Common myeloid progenitor, CD34-positive (primary cell): ENCODE measurements at regions not wholly inside any gene's neighbourhood (a gene's known extent, or its start where the extent isn't known, plus 50 kb on each side); places are given as distances from the start of the nearest gene placed in this dataset.
A peak's percentile ranks its signal among the peaks of the same experiment; 100 is the strongest.

ENCODE experiments used
- CTCF ChIA-PET: fragments of 350-600 bp; sonication (Branson Sonifier 250); formaldehyde crosslinking; loops from one replicate; lab custom pipeline; 2021; ENCODE audit warnings: antibody characterized with exemption; lab: Charles Lee
- POLR2A ChIA-PET: fragments of 350-600 bp; sonication (Branson Sonifier 250); formaldehyde crosslinking; loops from one replicate; lab custom pipeline; 2021; ENCODE audit warnings: antibody characterized with exemption; lab: Charles Lee
- DNase-seq, 3 donors: peaks; one replicate each; pipeline versions ENCODE4 v3.0.0 to v3.0.0-alpha.2; 2013
- H3K27ac ChIP-seq, 2 experiments: 1 replicate in 1 of 2; 2 replicates in 1 of 2; pipeline ENCODE4 v1.7.0; 2013; ENCODE audit warnings: inconsistent platforms in 2 of 2, low read length in 2 of 2, mild to moderate bottlenecking in 2 of 2, low read depth in 1 of 2, moderate library complexity in 1 of 2; ENCODE audit not compliant: severe bottlenecking in 2 of 2, insufficient read depth in 1 of 2, poor library complexity in 1 of 2
- H3K27me3 ChIP-seq, 5 experiments: replicated peaks in 2 of 5; 1 replicate in 3 of 5; 2 replicates in 2 of 5; pipeline versions ENCODE4 v1.6.1 to v1.7.0; 2013; ENCODE audit warnings: low read length in 4 of 5, mild to moderate bottlenecking in 2 of 5, moderate library complexity in 2 of 5, inconsistent platforms in 1 of 5; ENCODE audit not compliant: insufficient read depth in 5 of 5, control insufficient read depth in 4 of 5
- H3K36me3 ChIP-seq, 4 experiments: 1 replicate in 2 of 4; 2 replicates in 2 of 4; pipeline versions ENCODE4 v1.6.1 to v1.7.0; 2013; ENCODE audit warnings: low read length in 3 of 4, control low read depth in 1 of 4, mild to moderate bottlenecking in 1 of 4; ENCODE audit not compliant: control insufficient read depth in 4 of 4, insufficient read depth in 4 of 4
- H3K4me1 ChIP-seq, 4 experiments: 1 replicate in 3 of 4; 2 replicates in 1 of 4; pipeline versions ENCODE4 v1.6.1 to v1.7.1; 2013; ENCODE audit warnings: low read length in 3 of 4, mild to moderate bottlenecking in 3 of 4, control low read depth in 1 of 4, inconsistent platforms in 1 of 4, moderate library complexity in 1 of 4; ENCODE audit not compliant: control insufficient read depth in 4 of 4, insufficient read depth in 4 of 4; ENCODE audit errors: control extremely low read depth in 1 of 4
- H3K4me3 ChIP-seq, 7 experiments: 1 replicate in 4 of 7; 2 replicates in 3 of 7; pipeline versions ENCODE4 v1.5.1 to v1.7.0; 2013; ENCODE audit warnings: mild to moderate bottlenecking in 7 of 7, low read length in 6 of 7, moderate library complexity in 6 of 7, inconsistent platforms in 2 of 7, low read depth in 2 of 7, control low read depth in 1 of 7; ENCODE audit not compliant: insufficient read depth in 4 of 7, control insufficient read depth in 1 of 7; ENCODE audit errors: extremely low read depth in 1 of 7
- H3K9me3 ChIP-seq, 5 experiments: 1 replicate in 4 of 5; 2 replicates in 1 of 5; pipeline versions ENCODE4 v1.6.1 to v1.7.1; 2013; ENCODE audit warnings: low read length in 4 of 5, mild to moderate bottlenecking in 2 of 5, inconsistent platforms in 1 of 5, low read depth in 1 of 5, moderate library complexity in 1 of 5; ENCODE audit not compliant: control insufficient read depth in 4 of 5, insufficient read depth in 2 of 5; ENCODE audit errors: control extremely low read depth in 1 of 5
- WGBS: methylation state at CpG from one replicate; pipeline ENCODE4 v1.1.5; 2013; ENCODE audit not compliant: insufficient coverage; 5-methylcytosine and 5-hydroxymethylcytosine counted together

DNA sequence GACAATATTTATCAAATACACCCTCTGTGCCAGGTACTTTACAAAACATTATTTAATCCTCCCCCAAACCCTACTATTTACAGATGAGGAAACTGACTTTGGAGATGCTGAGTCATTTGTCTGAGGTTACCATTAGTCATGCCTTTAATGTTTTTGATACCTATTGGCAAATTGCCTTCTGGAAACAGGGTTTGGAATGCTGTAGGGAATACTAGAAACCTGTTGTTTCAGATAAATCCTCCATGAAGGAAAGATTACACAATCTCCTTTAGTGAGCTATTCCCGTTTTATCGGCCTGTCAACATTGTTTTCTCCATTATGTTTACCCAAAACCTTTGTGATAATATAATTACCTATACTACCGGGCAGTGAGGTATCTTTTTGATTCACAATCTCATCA is 93.6 kb upstream of the ADGRF1 start:
- no peaks in the 10 kb centered on the region for H3K36me3 ChIP-seq
- CTCF ChIA-PET = no interaction called here
- H3K27ac ChIP-seq = no peak overlapping the region
- POLR2A ChIA-PET = no interaction called here
- H3K27me3 ChIP-seq = no peaks in the 10 kb centered on the region
- H3K9me3 ChIP-seq = no peaks in the 10 kb centered on the region
- H3K4me3 ChIP-seq = no peak overlapping the region
- DNase-seq = peak; percentile 14 to 60 (median 56)
- H3K4me1 ChIP-seq = peaks cover 0 to 21% (median 7%) of the 10 kb centered on the region in 4 experiments
- 100% methylated on average over 3 of the region's 3 CpGs for WGBS

DNA sequence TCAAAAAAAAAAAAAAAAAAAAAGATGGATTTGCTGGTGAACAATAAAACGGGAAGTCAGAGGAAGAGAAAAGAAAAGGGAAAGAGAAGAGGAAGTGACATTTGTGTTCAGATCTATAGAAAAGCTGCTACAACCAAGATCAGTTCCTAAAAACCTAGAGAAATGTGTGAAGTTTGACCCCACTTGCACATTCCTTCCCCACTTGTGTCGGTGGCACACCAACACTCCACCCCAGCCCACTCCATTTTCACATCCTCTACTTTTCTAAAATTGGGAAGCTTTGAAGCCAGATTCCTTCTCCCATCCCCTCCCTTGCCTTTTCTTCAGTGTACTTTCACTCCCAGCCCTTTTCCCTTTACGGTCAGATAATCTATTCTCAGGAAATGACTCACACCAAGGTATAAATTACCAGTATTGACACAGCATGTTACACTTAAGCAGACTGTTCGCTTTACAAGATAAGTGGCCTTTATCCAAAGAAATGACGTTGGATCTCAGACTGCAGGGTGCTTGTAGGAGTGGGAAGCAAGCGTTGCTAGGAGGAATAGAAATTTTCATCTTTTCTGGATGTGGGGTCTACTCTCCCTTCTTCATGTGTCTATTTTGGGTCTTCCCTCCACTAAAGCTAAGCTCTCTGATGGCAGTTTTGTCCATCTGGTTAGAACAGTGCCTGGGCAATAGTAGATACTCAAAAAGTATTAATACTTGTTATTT is 92.5 kb upstream of the ADGRF1 start:
- Histone ChIP-seq H3K4me1 (peaks cover 0 to 21% (median 7%) of the 10 kb centered on the region in 4 experiments), H3K27me3 (no peaks in the 10 kb centered on the region), H3K9me3 (no peaks in the 10 kb centered on the region), H3K4me3 (peak overlapping the region in 2 of 7 experiments; percentile 10 to 28), H3K27ac (no peak overlapping the region), H3K36me3 (no peaks in the 10 kb centered on the region)
- CTCF ChIA-PET = no interaction called here
- POLR2A ChIA-PET = no interaction called here
- peak; percentile 20 to 53 (median 46) for DNase-seq
- 53% methylated on average over 3 of the region's 6 CpGs for WGBS

DNA sequence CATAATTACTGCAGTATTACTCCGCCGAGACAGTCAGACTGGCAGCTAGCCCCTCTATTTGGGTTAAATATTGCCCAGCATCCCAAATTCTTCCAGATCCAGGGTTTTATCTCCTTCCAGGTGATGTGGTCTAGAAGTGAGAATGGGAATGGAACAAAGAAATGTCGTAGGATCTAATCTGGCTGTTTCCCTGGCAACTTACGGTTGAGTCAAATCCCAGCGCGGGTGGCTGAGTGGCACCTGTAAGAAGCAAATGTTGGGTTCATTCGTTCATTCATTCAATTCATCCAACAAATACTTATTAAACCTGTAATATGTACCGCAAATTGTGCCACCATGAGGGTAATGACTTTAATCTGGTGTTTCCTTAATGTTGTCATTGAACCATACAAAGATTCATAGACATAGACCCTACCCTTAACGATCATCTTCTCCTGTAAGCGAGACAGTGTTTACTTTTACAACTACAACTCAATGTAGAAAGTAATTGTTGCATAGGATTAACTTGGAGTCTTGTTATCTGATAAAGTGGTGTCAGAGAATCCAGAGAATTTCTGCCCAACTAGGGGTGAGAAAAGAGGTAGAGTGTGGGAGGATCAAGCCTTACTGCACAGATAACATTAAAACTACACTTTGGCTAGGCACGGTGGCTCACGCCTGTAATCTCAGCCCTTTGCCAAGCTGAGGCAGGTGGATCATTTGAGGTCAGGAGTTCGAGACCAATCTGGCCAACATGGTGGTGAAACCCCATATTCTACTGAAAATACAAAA is 91.3 kb upstream of the ADGRF1 start:
- Histone ChIP-seq H3K36me3 (no peaks in the 10 kb centered on the region), H3K9me3 (no peaks in the 10 kb centered on the region), H3K27ac (no peak overlapping the region), H3K27me3 (no peaks in the 10 kb centered on the region), H3K4me1 (peaks cover 0 to 21% (median 7%) of the 10 kb centered on the region in 4 experiments), H3K4me3 (no peak overlapping the region)
- POLR2A ChIA-PET = no interaction called here
- 100% methylated on average over 7 of the region's 13 CpGs for WGBS
- no peak for DNase-seq
- CTCF ChIA-PET = interaction anchor here (0.8 kb wide), 1 partner anchor 23 kb away, joined by 4 read pairs; no protein-coding TSS in a partner anchor

DNA sequence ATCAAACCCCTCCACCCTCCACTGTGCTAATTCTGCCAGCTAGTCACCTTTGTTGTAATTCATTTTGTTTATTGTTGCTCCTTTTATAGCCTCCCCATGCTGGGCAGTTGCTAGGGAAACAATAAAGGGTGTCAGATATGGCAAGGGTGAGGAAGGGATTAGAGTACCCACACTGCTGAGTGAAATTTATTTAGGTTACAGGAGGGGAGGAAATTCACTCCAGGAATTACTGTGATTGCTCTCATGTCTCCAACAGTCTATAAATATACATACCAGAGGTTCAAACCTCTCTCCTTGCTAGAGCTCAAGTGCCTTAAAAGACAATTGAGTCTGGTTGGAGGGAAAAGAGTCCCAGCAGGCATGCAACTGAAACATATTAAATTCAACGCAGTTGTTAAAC is 90.6 kb upstream of the ADGRF1 start:
- DNase-seq = no peak
- H3K4me1 ChIP-seq = peaks cover 0 to 21% (median 7%) of the 10 kb centered on the region in 4 experiments
- ChIA-PET CTCF (no interaction called here), POLR2A (no interaction called here)
- no peaks in the 10 kb centered on the region for H3K27me3 ChIP-seq
- no peak overlapping the region for H3K27ac ChIP-seq
- WGBS = 100% methylated on average over 1 of the region's 1 CpG
- H3K36me3 ChIP-seq = no peaks in the 10 kb centered on the region
- no peak overlapping the region for H3K4me3 ChIP-seq
- no peaks in the 10 kb centered on the region for H3K9me3 ChIP-seq

DNA sequence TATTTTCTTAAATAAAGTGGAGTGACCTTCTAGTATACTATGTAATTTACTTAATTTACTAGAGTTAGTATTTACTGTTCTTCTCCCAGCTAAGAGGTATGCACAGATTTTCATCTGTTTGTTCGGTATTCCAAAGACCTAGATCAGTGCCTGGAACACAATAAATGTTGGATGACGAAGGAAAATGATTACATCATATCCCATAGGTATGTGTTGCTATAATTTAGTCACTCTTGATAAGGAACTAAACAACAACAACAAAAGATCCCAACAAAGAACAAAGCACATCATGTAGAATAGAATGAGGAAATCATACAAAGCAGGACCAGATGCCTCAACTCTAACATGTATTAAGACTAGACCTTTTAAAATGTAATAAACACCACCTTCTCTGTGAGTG is 89.6 kb upstream of the ADGRF1 start:
- Histone ChIP-seq H3K9me3 (no peaks in the 10 kb centered on the region), H3K27ac (no peak overlapping the region), H3K36me3 (no peaks in the 10 kb centered on the region), H3K27me3 (no peaks in the 10 kb centered on the region), H3K4me3 (no peak overlapping the region), H3K4me1 (peaks cover 0 to 21% (median 7%) of the 10 kb centered on the region in 4 experiments)
- no peak for DNase-seq
- ChIA-PET CTCF (interaction anchor here (1.0 kb wide), 1 partner anchor 35 kb away, joined by 3 read pairs; no protein-coding TSS in a partner anchor), POLR2A (no interaction called here)
- WGBS = no CpG with 5 or more reads among the region's 2 CpGs

DNA sequence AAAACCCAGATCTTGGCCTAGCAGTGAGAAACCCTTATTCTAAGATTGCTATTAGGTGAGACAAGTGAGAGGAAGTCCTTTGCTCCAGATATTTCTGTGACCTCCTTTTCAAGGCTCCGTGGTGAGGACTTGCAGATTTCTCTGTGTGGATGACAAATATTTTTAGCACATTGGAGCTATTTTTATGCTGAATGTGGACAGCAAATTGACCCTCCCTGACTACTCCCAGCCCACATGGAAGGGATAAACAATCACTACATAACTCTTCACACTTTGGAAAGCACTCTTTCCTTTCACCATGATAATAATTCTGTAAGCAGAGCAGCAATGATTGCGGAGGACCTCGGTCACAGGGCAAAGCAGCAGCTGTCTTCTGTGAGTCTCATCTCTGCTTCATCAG is 88.0 kb upstream of the ADGRF1 start:
- H3K4me1 ChIP-seq = peaks cover 0 to 11% (median 6%) of the 10 kb centered on the region in 4 experiments
- H3K27ac ChIP-seq = no peak overlapping the region
- no peak for DNase-seq
- H3K4me3 ChIP-seq = no peak overlapping the region
- H3K9me3 ChIP-seq = no peaks in the 10 kb centered on the region
- no peaks in the 10 kb centered on the region for H3K36me3 ChIP-seq
- no peaks in the 10 kb centered on the region for H3K27me3 ChIP-seq
- WGBS = 92% methylated on average over 2 of the region's 3 CpGs
- ChIA-PET CTCF (interaction anchor here (1.3 kb wide), 1 partner anchor 19 kb away, joined by 3 read pairs; no protein-coding TSS in a partner anchor), POLR2A (no interaction called here)

DNA sequence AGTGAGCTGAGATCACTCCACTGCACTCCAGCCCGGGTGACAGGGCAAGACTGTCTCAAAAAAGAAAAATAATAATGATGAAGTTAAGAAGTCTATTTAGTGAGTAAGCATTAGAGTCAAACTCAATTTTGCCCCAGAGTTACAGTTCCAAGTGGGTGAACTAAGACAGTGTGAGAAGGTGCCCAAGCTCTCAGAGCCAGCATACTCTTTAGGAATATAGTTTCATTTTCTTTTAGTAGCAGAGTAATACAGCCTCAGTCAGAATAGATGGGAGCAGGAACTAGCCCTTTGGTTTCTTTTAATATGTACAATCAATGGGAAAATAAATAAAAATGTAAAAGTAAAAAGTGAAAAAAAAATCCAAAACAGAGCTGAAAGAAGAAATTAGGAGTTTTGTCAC is 87.0 kb upstream of the ADGRF1 start:
- no peak for DNase-seq
- no CpG with 5 or more reads among the region's 1 CpG for WGBS
- H3K9me3 ChIP-seq = no peaks in the 10 kb centered on the region
- peaks cover 0 to 2% (median 0%) of the 10 kb centered on the region in 4 experiments for H3K4me1 ChIP-seq
- H3K4me3 ChIP-seq = no peak overlapping the region
- ChIA-PET POLR2A (interaction anchor here (0.7 kb wide), 1 partner anchor 262 kb away, joined by 3 read pairs; no protein-coding TSS in a partner anchor), CTCF (interaction anchor here (1.3 kb wide), 1 partner anchor 20 kb away, joined by 3 read pairs; no protein-coding TSS in a partner anchor)
- H3K27me3 ChIP-seq = no peaks in the 10 kb centered on the region
- H3K36me3 ChIP-seq = no peaks in the 10 kb centered on the region
- no peak overlapping the region for H3K27ac ChIP-seq
